ENCODE measurements at regions not wholly inside any gene's neighbourhood (a gene's known extent, or its start where the extent isn't known, plus 50 kb on each side); places are given as distances from the start of the nearest gene placed in this dataset.

GRCh38 chrX:84712621-84713020 is 210.4 kb upstream of the HDX start:
- no TSS peak for BruUV-seq (replicated peaks)
- Histone ChIP-seq H3K4me1 (ENCODE audit: insufficient read depth, low read length, poor library complexity, severe bottlenecking) (no peaks in the 10 kb centered on the region), H3K27ac (ENCODE audit: low read depth, low read length, poor library complexity, severe bottlenecking) (no peak overlapping the region), H3K9me3 (ENCODE audit: low read depth, low read length, poor library complexity, severe bottlenecking) (no peaks in the 10 kb centered on the region), H3K36me3 (ENCODE audit: insufficient read depth, low read length, poor library complexity, severe bottlenecking) (no peaks in the 10 kb centered on the region), H3K27me3 (replicated peaks; ENCODE audit: insufficient read depth, low read depth, low read length, poor library complexity) (no peaks in the 10 kb centered on the region), H3K4me3 (ENCODE audit: low read depth, low read length, poor library complexity, severe bottlenecking) (no peak overlapping the region)
- DNase-seq (ENCODE audit: low spot score), result no peak
- TF ChIP-seq, protein P1, sequence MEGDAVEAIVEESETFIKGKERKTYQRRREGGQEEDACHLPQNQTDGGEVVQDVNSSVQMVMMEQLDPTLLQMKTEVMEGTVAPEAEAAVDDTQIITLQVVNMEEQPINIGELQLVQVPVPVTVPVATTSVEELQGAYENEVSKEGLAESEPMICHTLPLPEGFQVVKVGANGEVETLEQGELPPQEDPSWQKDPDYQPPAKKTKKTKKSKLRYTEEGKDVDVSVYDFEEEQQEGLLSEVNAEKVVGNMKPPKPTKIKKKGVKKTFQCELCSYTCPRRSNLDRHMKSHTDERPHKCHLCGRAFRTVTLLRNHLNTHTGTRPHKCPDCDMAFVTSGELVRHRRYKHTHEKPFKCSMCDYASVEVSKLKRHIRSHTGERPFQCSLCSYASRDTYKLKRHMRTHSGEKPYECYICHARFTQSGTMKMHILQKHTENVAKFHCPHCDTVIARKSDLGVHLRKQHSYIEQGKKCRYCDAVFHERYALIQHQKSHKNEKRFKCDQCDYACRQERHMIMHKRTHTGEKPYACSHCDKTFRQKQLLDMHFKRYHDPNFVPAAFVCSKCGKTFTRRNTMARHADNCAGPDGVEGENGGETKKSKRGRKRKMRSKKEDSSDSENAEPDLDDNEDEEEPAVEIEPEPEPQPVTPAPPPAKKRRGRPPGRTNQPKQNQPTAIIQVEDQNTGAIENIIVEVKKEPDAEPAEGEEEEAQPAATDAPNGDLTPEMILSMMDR (conservative IDR thresholded peaks at IDR 0.05; ENCODE audit: low read depth, low read length), result no peak
- TF ChIP-seq EZH2 (IDR thresholded peaks at IDR 0.05; ENCODE audit: borderline replicate concordance, low read depth, low read length, poor library complexity, severe bottlenecking), result no peak
- CTCF ChIA-PET, result no interaction called here
- intact Hi-C loops (cut with micrococcal nuclease; ENCODE audit: unreplicated experiment), result no loop called here
- POLR2A ChIA-PET (ENCODE audit: low non-redundant PET), result no interaction called here

DNA sequence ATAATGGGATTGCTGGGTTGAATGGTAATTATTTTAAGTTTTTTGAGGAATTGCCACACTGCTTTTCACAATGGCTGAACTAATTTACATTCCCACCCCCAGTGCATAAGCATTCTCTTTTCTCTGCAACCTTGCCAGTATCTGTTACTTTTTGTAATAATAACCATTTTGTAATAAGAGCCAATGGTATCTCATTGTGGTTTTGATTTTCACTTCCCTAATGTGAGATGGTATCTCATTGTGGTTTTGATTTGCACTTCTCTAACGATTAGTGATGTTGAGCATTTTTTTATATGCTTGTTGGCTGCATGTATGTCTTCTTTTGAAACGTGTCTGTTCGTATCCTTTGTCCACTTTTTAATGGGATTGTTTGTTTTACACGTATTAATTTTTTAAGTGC is 213.1 kb upstream of the HDX start:
- Histone ChIP-seq H3K27ac (ENCODE audit: low read depth, low read length, poor library complexity, severe bottlenecking) (no peak overlapping the region), H3K4me1 (ENCODE audit: insufficient read depth, low read length, poor library complexity, severe bottlenecking) (no peaks in the 10 kb centered on the region), H3K36me3 (ENCODE audit: insufficient read depth, low read length, poor library complexity, severe bottlenecking) (no peaks in the 10 kb centered on the region), H3K4me3 (ENCODE audit: low read depth, low read length, poor library complexity, severe bottlenecking) (no peak overlapping the region), H3K27me3 (replicated peaks; ENCODE audit: insufficient read depth, low read depth, low read length, poor library complexity) (no peaks in the 10 kb centered on the region), H3K9me3 (ENCODE audit: low read depth, low read length, poor library complexity, severe bottlenecking) (no peaks in the 10 kb centered on the region)
- DNase-seq (ENCODE audit: low spot score), result no peak
- intact Hi-C loops (cut with micrococcal nuclease; ENCODE audit: unreplicated experiment), result no loop called here
- ChIA-PET POLR2A (ENCODE audit: low non-redundant PET) (no interaction called here), CTCF (no interaction called here)
- no TSS peak for BruUV-seq (replicated peaks)
- TF ChIP-seq EZH2 (IDR thresholded peaks at IDR 0.05; ENCODE audit: borderline replicate concordance, low read depth, low read length, poor library complexity, severe bottlenecking), result no peak
- TF ChIP-seq, protein P1 (conservative IDR thresholded peaks at IDR 0.05; ENCODE audit: low read depth, low read length), result no peak

GRCh38 chrX:84717343-84717742 is 215.1 kb upstream of the HDX start:
- CTCF ChIA-PET, result no interaction called here

More at GRCh38 chrX:84717343-84717742, 215.1 kb upstream of the HDX start:
- H3K4me3 ChIP-seq (ENCODE audit: low read depth, low read length, poor library complexity, severe bottlenecking), result no peak overlapping the region
- no peaks in the 10 kb centered on the region for H3K36me3 ChIP-seq (ENCODE audit: insufficient read depth, low read length, poor library complexity, severe bottlenecking)
- no peaks in the 10 kb centered on the region for H3K4me1 ChIP-seq (ENCODE audit: insufficient read depth, low read length, poor library complexity, severe bottlenecking)
- intact Hi-C loops (cut with micrococcal nuclease; ENCODE audit: unreplicated experiment), result no loop called here
- POLR2A ChIA-PET (ENCODE audit: low non-redundant PET), result no interaction called here
- no peak overlapping the region for H3K27ac ChIP-seq (ENCODE audit: low read depth, low read length, poor library complexity, severe bottlenecking)
- no peak for TF ChIP-seq EZH2 (IDR thresholded peaks at IDR 0.05; ENCODE audit: borderline replicate concordance, low read depth, low read length, poor library complexity, severe bottlenecking)
- TF ChIP-seq, protein P1 (conservative IDR thresholded peaks at IDR 0.05; ENCODE audit: low read depth, low read length), result no peak
- no peak for DNase-seq (ENCODE audit: low spot score)
- H3K27me3 ChIP-seq (replicated peaks; ENCODE audit: insufficient read depth, low read depth, low read length, poor library complexity), result no peaks in the 10 kb centered on the region
- H3K9me3 ChIP-seq (ENCODE audit: low read depth, low read length, poor library complexity, severe bottlenecking), result no peaks in the 10 kb centered on the region
- no TSS peak for BruUV-seq (replicated peaks)
